Activated naive CD4-positive, alpha-beta T cell treated with anti-CD3 and anti-CD28 coated beads for 36 hours (primary cell): ENCODE measurements at regions not wholly inside any gene's neighbourhood (a gene's known extent, or its start where the extent isn't known, plus 50 kb on each side); places are given as distances from the start of the nearest gene placed in this dataset.
"Not testable (repeated sequence)": the region's sequence is repeated elsewhere in the genome, so short reads cannot be mapped to it uniquely, and the experiment has no call there.

ENCODE experiments used
- CTCF ChIA-PET: fragments of 350-600 bp; sonication (Branson Sonifier 250); formaldehyde crosslinking; loops from one replicate; lab custom pipeline; 2021; ENCODE audit warnings: antibody characterized with exemption; lab: Charles Lee
- DNase-seq: peaks from one replicate; pipeline ENCODE4 v3.0.0-alpha.2; 2020
- H3K27ac Mint-ChIP-seq: one replicate; pipeline ENCODE4 v1.8.0; 2021; ENCODE audit warnings: mild to moderate bottlenecking, mixed read lengths
- H3K27me3 Mint-ChIP-seq: one replicate; pipeline ENCODE4 v1.8.0; 2021; ENCODE audit warnings: low read depth, mixed read lengths
- H3K36me3 Mint-ChIP-seq: one replicate; pipeline ENCODE4 v1.8.0; 2021; ENCODE audit warnings: low read depth, mixed read lengths
- H3K4me1 Mint-ChIP-seq: one replicate; pipeline ENCODE4 v1.8.0; 2021; ENCODE audit warnings: low read depth, mixed read lengths
- H3K4me3 Mint-ChIP-seq: one replicate; pipeline ENCODE4 v1.8.0; 2021; ENCODE audit warnings: mild to moderate bottlenecking, moderate library complexity, mixed read lengths
- H3K9me3 Mint-ChIP-seq: one replicate; pipeline ENCODE4 v1.8.0; 2021; ENCODE audit warnings: mixed read lengths
- intact Hi-C: fragments of 100-400 bp; cut with micrococcal nuclease; formaldehyde crosslinking; loops from one replicate; pipeline ENCODE4 v1.15.1; 2023

DNA sequence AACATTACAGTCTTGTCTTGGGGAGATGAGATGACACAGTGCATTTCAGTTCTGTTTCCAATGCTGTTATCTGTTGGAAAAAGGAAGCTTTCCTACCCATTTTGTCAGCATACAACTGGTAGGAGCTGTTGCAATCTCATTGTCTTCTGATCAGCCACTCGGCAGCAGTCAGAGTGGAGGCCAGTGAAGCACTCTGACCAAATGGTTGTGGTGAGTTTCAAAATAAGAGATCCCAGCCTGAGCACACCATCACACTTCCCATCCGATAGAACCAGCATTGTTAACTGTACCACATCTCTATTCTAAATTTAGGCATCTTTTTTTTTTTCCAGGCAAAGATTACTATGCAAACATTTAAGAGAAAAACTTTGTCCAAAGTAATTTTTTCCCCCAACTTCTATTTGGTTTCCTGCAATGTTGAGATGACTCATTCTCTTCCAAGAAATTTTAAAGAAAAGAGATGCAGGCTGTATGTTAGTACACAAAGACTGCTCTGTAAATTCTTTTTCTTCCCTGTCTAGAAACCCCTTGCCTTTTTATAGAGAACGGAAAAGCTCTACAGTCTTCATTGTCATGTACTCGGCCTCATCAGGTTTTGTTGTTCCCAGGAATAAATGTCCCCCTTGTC is 90.0 kb upstream of the IKBKE start:
- H3K27me3 Mint-ChIP-seq, H3K4me1 Mint-ChIP-seq, H3K36me3 Mint-ChIP-seq, H3K9me3 Mint-ChIP-seq, H3K4me3 Mint-ChIP-seq, intact Hi-C loops, CTCF ChIA-PET, DNase-seq, H3K27ac Mint-ChIP-seq: not testable (repeated sequence)

DNA sequence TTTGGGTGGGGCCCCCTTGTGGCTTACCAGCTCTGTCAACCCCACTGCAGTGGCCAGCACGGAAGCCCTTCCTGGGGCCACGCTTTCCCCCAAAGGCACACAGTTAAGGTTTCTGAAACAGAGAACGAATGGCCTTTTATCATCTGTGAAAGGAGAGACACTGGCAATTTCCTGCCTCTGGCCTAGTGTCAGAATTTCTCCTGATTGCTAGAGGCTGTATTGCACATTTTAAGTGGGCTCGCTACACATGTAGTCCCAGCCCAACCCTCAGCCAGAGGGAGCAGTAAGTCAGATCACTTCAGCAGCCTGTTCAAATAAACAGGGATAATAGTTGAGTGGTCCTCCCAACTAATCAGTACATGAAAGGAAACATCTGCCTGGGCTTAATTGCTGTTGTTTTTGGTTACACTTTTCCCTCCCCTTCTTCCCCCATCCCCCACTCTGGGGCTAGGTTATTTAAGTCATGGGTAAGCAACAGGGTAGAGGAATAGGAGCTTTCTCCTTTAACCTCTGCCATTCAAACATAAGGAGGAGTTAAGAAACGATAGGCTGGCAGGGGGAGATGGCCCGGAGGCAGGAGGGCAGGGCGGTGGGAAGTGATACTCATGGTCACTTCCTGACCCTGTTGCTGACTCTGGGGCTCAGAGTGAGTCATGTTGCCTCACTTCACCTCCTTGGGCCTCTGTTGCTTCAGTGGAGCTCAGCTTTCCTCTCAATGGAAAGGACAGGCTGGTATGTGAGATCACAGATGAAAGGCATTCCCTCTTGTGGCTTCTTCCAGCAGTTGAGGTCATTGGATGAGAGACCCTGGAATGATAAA is 89.3 kb upstream of the IKBKE start:
- intact Hi-C loops, H3K4me1 Mint-ChIP-seq, H3K9me3 Mint-ChIP-seq, H3K36me3 Mint-ChIP-seq, H3K27me3 Mint-ChIP-seq, H3K27ac Mint-ChIP-seq, CTCF ChIA-PET, H3K4me3 Mint-ChIP-seq: not testable (repeated sequence)
- peak; percentile 6 for DNase-seq

DNA sequence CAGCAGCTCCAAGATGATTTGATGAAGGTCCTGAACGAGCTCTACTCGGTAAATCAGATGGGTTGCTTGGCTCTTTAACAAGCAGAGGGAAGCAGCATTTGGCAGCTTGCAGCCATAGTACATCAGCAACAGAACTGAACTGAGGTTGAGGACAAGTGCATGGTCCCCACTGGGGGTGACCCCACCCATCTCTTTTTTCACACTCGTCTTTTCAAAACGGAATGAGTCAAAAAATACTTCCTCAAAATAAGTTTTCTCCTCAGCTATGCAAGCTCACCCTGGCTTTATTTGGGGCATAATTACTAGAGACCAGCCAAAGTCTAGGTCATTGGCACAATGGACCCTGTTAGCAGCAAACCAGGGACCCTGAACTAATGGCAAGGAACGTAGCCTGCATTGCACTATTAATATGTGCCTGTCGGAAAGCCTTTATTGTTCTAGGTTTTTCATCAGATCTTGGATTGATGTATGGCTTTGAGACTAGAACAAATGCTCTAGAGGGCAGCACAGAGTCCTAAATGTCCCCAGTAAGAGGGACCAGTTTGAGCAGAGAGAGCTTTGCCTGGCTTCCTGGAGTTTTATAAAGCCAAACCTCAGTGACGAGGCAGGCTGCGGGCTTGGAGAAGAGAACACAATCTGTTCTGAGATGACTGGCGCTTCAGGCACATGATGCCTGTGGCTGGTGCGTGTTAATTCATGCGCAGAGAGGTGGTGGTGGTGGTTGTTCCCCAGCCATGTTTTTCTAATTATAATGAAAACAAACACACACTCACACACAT is 86.1 kb upstream of the IKBKE start:
- H3K36me3 Mint-ChIP-seq, H3K27me3 Mint-ChIP-seq, H3K4me3 Mint-ChIP-seq, CTCF ChIA-PET, H3K4me1 Mint-ChIP-seq, H3K27ac Mint-ChIP-seq, intact Hi-C loops, H3K9me3 Mint-ChIP-seq: not testable (repeated sequence)
- DNase-seq: peak; percentile 63

DNA sequence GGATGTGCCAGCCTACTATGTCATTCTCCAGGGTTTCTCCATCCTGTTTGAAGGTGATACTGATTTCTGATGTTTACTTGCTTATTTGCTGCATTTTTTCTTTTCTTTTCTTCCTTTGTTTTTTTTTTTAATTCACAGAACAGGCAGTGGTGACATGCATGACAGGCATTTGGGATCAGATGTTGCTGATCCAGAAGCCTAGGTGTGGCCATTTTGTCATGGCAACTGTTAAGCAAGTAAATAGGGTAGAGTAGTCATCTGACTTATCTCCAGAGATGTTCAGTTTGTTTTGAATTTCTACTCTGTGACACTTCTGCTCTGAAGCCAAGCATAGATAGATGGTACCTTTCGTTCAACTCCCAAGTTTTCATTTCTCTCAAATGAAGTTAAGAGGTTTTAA is 85.4 kb upstream of the IKBKE start:
- H3K27ac Mint-ChIP-seq, H3K36me3 Mint-ChIP-seq, DNase-seq, H3K4me3 Mint-ChIP-seq, intact Hi-C loops, H3K9me3 Mint-ChIP-seq, H3K4me1 Mint-ChIP-seq, H3K27me3 Mint-ChIP-seq, CTCF ChIA-PET: not testable (repeated sequence)

DNA sequence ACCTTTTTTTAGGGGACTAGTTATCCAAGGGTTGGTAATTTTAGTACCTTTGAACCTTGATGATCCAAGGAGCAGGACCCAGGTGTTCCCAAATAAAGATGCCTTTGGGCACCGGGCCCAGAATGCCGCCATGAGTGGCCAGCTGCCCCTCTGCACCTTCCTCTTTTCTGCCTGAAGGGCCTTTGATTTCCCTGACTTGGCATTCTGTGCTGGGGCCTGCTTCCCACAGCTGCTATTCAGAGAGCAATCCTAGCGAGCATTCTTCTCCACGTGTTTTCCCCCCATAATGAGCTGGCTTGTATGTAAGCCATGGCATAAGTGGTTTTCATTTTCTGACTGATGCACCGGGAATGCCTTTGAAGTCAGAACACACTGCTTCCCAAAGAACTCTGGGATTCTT is 82.6 kb upstream of the IKBKE start:
- intact Hi-C loops, H3K27ac Mint-ChIP-seq: not testable (repeated sequence)

DNA sequence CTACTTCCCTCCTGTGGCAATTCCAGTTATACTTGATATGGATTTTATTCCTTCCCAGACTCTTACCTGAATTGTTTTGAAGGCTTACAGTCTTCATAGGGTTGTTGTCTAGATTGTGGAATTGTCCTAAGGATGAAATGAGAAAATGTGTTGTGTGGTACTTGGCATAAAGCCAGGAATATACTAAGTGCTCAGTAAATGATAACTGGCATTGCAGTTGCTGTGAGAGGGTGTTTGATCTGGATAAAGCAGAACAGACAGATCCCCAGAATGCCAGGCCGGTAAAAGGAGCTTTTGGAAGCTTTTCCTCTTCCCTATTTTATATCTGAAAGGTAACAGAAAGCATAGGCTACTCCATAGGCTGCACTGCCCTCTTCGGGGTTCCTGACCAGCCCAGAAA is 78.4 kb upstream of the IKBKE start:
- DNase-seq, H3K27me3 Mint-ChIP-seq, H3K4me1 Mint-ChIP-seq, H3K9me3 Mint-ChIP-seq, CTCF ChIA-PET, intact Hi-C loops, H3K27ac Mint-ChIP-seq, H3K36me3 Mint-ChIP-seq, H3K4me3 Mint-ChIP-seq: not testable (repeated sequence)

More for the DNA sequence above, 82.6 kb upstream of the IKBKE start:
- CTCF ChIA-PET, H3K36me3 Mint-ChIP-seq, H3K27me3 Mint-ChIP-seq, H3K4me3 Mint-ChIP-seq, DNase-seq, H3K9me3 Mint-ChIP-seq, H3K4me1 Mint-ChIP-seq: not testable (repeated sequence)

DNA sequence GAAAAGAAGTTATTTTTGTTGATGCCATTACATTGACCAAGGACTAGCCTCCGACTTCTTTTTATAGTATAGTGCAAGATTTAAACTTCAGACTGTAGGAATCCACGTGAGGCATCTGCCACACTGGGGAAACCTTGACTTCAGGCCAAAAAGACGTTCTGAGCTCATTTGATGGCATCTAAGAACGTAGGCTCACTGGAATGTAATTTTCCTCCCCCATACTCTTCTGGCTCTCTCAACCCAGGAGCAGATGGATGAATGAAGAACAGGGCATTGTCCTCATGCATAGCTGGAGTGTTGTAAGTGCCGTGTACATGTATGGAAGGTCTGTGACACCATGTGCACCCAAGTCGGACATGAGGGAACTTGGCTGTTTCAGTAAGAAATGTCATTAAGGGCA is 72.8 kb upstream of the IKBKE start:
- CTCF ChIA-PET, H3K27me3 Mint-ChIP-seq, H3K36me3 Mint-ChIP-seq, H3K4me1 Mint-ChIP-seq, H3K27ac Mint-ChIP-seq, DNase-seq, H3K4me3 Mint-ChIP-seq, H3K9me3 Mint-ChIP-seq, intact Hi-C loops: not testable (repeated sequence)

DNA sequence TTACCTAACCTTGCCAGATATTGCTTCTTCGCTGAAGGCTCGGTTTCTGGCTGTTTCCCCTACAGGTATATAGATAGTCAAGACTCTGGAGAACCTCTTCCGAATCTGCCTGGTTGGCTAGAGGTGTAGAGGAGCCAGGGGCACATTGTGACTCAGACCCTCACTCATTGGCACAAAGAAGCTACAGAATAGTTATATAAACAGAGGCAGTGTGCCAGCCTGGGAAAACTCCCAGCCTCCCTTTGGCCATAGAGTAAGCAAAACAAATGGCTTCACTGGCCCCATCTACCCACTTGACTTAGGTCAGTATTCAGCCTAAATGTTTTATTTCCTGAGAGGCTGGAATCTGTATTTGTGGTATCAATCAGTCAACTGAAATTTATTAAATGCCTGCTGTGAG is 72.0 kb upstream of the IKBKE start:
- H3K27me3 Mint-ChIP-seq, H3K4me1 Mint-ChIP-seq, DNase-seq, H3K4me3 Mint-ChIP-seq, CTCF ChIA-PET, H3K9me3 Mint-ChIP-seq, H3K36me3 Mint-ChIP-seq, intact Hi-C loops, H3K27ac Mint-ChIP-seq: not testable (repeated sequence)

DNA sequence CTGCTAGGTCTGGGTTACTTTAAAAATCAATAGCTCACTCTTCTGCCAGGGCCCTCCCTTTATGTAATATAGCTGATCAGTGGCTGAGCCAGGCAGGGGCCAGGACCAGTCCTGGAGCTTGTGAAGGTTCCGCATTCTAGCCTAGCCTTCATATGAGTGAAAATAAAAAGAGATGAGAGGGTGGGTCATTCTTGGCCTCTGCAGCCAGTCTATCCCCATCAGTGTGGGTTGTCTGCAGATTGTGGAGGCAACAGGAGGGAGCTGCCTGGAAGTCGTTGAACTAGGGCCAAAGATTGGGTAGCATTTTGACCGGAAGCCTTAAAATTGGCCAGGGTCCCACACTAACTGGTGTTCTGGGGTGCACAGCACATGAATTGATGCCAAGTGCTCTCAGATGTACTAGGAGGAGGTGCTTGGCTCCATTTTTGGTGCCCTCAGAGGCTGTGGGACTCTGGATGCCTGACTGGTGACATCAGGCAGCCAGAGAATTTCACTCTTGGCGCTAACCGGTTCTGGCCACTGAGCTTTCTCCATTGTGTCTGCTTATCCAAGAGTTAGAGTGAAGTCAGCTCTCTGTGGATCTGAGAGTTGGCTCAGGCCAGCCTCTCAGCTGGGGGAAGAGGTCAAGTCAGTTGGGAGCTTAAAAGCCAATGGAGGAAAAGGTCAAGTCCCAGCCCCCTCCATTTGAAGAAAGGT is 66.5 kb upstream of the IKBKE start:
- H3K36me3 Mint-ChIP-seq, H3K4me1 Mint-ChIP-seq, H3K27ac Mint-ChIP-seq, intact Hi-C loops, H3K9me3 Mint-ChIP-seq, CTCF ChIA-PET, H3K27me3 Mint-ChIP-seq, DNase-seq, H3K4me3 Mint-ChIP-seq: not testable (repeated sequence)

DNA sequence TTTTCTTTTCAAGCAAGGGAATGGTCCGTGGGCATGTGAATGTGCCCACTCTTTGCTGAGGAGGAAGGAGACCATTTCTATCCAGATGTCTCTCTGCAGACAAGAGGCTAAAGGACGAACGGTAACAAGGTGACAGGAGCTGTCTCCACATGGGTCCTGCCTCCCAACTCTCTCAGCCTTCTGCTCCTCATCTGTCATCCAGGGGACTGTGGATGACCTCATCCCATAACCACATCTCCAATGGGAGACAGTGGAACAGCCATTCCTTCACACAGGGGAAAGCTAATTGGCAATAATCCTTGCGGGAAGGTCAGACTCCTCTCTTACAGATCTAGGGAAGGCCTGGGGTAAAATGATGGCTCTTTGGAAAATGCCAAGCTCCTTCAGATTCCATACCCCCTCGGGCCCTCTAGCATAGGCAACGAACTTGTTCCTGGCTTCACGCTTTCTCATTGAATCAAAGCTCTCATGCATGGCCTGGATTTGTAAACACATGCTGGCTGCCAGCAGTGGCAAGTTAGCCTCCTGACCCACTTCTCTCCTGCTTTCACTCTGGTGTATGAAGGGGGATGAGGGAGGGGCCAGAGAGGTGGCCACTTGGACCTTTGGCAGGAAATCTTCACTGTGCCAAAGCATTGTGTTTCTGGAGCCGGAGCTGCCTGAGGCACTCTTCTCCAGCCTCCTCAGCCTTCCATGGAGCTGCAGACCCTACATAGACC is 65.8 kb upstream of the IKBKE start:
- H3K4me1 Mint-ChIP-seq, H3K27ac Mint-ChIP-seq, H3K27me3 Mint-ChIP-seq, H3K9me3 Mint-ChIP-seq, H3K4me3 Mint-ChIP-seq, H3K36me3 Mint-ChIP-seq, DNase-seq, intact Hi-C loops, CTCF ChIA-PET: not testable (repeated sequence)

DNA sequence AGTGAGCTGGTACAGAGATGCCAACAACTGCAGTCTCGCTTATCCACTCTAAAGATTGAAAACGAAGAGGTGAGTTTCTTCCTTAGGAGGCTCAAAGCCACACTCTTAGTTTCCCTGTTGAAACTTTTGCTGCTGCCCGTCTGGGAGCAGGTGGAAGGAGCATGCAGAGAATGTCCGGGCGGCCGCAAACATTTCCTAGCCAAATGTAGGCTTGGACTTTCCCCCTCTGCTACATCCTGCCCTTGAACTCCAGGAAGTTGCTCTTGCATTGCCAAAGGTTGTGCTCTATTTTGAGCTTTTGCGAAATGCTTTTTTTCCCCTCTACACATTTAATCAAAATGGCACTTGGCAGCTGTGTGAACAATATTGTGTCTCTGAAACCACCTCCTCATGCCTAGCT is 65.0 kb upstream of the IKBKE start:
- H3K4me3 Mint-ChIP-seq, H3K9me3 Mint-ChIP-seq, CTCF ChIA-PET: not testable (repeated sequence)

More for the DNA sequence above, 65.0 kb upstream of the IKBKE start:
- H3K27me3 Mint-ChIP-seq, DNase-seq, intact Hi-C loops, H3K27ac Mint-ChIP-seq, H3K4me1 Mint-ChIP-seq, H3K36me3 Mint-ChIP-seq: not testable (repeated sequence)
